Loucy (cell line): ENCODE measurements at regions not wholly inside any gene's neighbourhood (a gene's known extent, or its start where the extent isn't known, plus 50 kb on each side); places are given as distances from the start of the nearest gene placed in this dataset.

Experiments
- H2AFZ ChIP-seq: fragments of 200-600 bp; sonication (generic); 2 replicates; pipeline ENCODE4 v1.6.0; 2016; ENCODE audit warnings: antibody characterized with exemption, mild to moderate bottlenecking, low read length, moderate library complexity
- H3F3A ChIP-seq: fragments of 200-600 bp; 2 replicates; pipeline ENCODE4 v1.6.0; 2016; ENCODE audit warnings: antibody characterized with exemption, low read depth, mild to moderate bottlenecking
- H3K27me3 ChIP-seq: fragments of 200-600 bp; sonication (generic); 2 replicates; pipeline ENCODE4 v1.6.1; 2014; ENCODE audit warnings: low read length, mild to moderate bottlenecking; ENCODE audit not compliant: insufficient read depth, poor library complexity, severe bottlenecking
- H3K36me3 ChIP-seq: fragments of 200-600 bp; sonication (generic); 2 replicates; pipeline ENCODE4 v1.6.1; 2016; ENCODE audit warnings: low read length; ENCODE audit not compliant: insufficient read depth
- H3K4me1 ChIP-seq: fragments of 200-600 bp; sonication (generic); 2 replicates; pipeline ENCODE4 v1.5.1; 2014; ENCODE audit warnings: low read length, mild to moderate bottlenecking; ENCODE audit not compliant: insufficient read depth, poor library complexity, severe bottlenecking
- H3K4me2 ChIP-seq: fragments of 200-600 bp; sonication (generic); 2 replicates; pipeline ENCODE4 v1.6.0; 2014; ENCODE audit warnings: antibody characterized with exemption, low read length, low read depth, mild to moderate bottlenecking; ENCODE audit not compliant: poor library complexity, severe bottlenecking
- H3K4me3 ChIP-seq: fragments of 200-600 bp; sonication (generic); 2 replicates; pipeline ENCODE4 v1.5.1; 2014; ENCODE audit warnings: low read length, mild to moderate bottlenecking, mixed read lengths; ENCODE audit not compliant: poor library complexity, severe bottlenecking
- H3K79me2 ChIP-seq: fragments of 200-600 bp; sonication (generic); 2 replicates; pipeline ENCODE4 v1.6.1; 2014; ENCODE audit warnings: low read length; ENCODE audit not compliant: insufficient read depth
- H3K9ac ChIP-seq: fragments of 200-600 bp; sonication (generic); 2 replicates; pipeline ENCODE4 v1.6.0; 2014; ENCODE audit warnings: mild to moderate bottlenecking, low read depth, low read length, moderate library complexity; ENCODE audit not compliant: poor library complexity, severe bottlenecking
- H3K9me2 ChIP-seq: fragments of 200-600 bp; sonication (generic); replicated peaks from 2 replicates; pipeline ENCODE4 v1.6.1; 2016; ENCODE audit warnings: low read depth, low read length, mixed read lengths
- H3K9me3 ChIP-seq: fragments of 200-600 bp; sonication (generic); 2 replicates; pipeline ENCODE4 v1.6.1; 2014; ENCODE audit warnings: mild to moderate bottlenecking, antibody characterized with exemption, low read length, low read depth; ENCODE audit not compliant: insufficient read depth
- H4K20me1 ChIP-seq: fragments of 200-600 bp; sonication (generic); 2 replicates; pipeline ENCODE4 v1.6.0; 2014; ENCODE audit warnings: antibody characterized with exemption, low read length, mild to moderate bottlenecking; ENCODE audit not compliant: insufficient read depth, poor library complexity, severe bottlenecking
- CTCF ChIP-seq: fragments of 200-600 bp; sonication (generic); conservative IDR thresholded peaks from 2 replicates; pipeline ENCODE4 v1.5.1; 2014; ENCODE audit warnings: mild to moderate bottlenecking, antibody characterized with exemption, low read length
- EZH2phosphoT487 ChIP-seq: fragments of 200-600 bp; IDR thresholded peaks from 2 replicates; pipeline ENCODE4 v1.6.1; 2018; ENCODE audit warnings: antibody characterized with exemption, mild to moderate bottlenecking, moderate library complexity, borderline replicate concordance

DNA sequence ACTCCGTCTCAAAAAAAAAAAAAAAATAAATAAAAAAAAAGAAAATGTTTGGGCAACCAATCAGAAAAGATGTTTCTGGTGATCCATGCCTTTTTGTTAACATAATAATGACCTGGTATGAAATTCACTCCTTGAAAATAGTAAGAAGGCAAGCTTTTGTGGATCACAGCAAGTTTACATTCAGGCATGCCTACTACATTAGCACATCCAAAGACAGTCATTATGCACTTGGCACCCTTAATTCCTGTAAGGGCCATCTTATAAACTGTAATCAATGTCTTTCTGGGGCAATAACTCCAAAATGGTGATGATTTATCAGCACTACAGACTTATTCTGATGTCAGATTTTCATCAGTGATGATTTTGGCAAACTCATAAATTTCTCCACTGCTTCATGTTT, 1871.6 kb upstream of the AGA start:
- Histone ChIP-seq H3K4me2 (no peak overlapping the region), H3K4me1 (no peaks in the 10 kb centered on the region), H3K9me2 (no peaks in the 10 kb centered on the region), H3K9ac (no peak overlapping the region), H3K79me2 (no peaks in the 10 kb centered on the region), H2AFZ (no peak overlapping the region), H4K20me1 (no peaks in the 10 kb centered on the region), H3K4me3 (no peak overlapping the region), H3K27me3 (no peaks in the 10 kb centered on the region), H3K9me3 (no peaks in the 10 kb centered on the region), H3K36me3 (no peaks in the 10 kb centered on the region), H3F3A (no peaks in the 10 kb centered on the region)
- TF ChIP-seq CTCF (no peak), EZH2phosphoT487 (no peak)

GRCh38 chr4:179325181-179325580, 1882.9 kb upstream of the AGA start:
- H3K9ac ChIP-seq: no peak overlapping the region
- no peaks in the 10 kb centered on the region for H3F3A ChIP-seq
- no peaks in the 10 kb centered on the region for H3K36me3 ChIP-seq
- no peaks in the 10 kb centered on the region for H3K9me3 ChIP-seq
- no peak overlapping the region for H3K4me2 ChIP-seq
- no peaks in the 10 kb centered on the region for H3K4me1 ChIP-seq
- no peaks in the 10 kb centered on the region for H3K27me3 ChIP-seq
- no peaks in the 10 kb centered on the region for H3K79me2 ChIP-seq
- H3K4me3 ChIP-seq: no peak overlapping the region
- no peaks in the 10 kb centered on the region for H4K20me1 ChIP-seq
- TF ChIP-seq EZH2phosphoT487: no peak
- TF ChIP-seq CTCF: no peak
- no peaks in the 10 kb centered on the region for H3K9me2 ChIP-seq
- no peak overlapping the region for H2AFZ ChIP-seq

GRCh38 chr4:179328627-179329026, 1886.4 kb upstream of the AGA start:
- H4K20me1 ChIP-seq: no peaks in the 10 kb centered on the region
- TF ChIP-seq CTCF: no peak
- TF ChIP-seq EZH2phosphoT487: no peak
- no peak overlapping the region for H3K9ac ChIP-seq
- no peaks in the 10 kb centered on the region for H3K9me3 ChIP-seq
- no peak overlapping the region for H2AFZ ChIP-seq
- no peaks in the 10 kb centered on the region for H3K9me2 ChIP-seq
- H3K4me2 ChIP-seq: no peak overlapping the region
- H3K79me2 ChIP-seq: no peaks in the 10 kb centered on the region
- H3K36me3 ChIP-seq: no peaks in the 10 kb centered on the region
- H3K4me1 ChIP-seq: no peaks in the 10 kb centered on the region
- H3K27me3 ChIP-seq: no peaks in the 10 kb centered on the region
- no peak overlapping the region for H3K4me3 ChIP-seq
- H3F3A ChIP-seq: no peaks in the 10 kb centered on the region
